ENCODE measurements at regions not wholly inside any gene's neighbourhood (a gene's known extent, or its start where the extent isn't known, plus 50 kb on each side); places are given as distances from the start of the nearest gene placed in this dataset.

DNA sequence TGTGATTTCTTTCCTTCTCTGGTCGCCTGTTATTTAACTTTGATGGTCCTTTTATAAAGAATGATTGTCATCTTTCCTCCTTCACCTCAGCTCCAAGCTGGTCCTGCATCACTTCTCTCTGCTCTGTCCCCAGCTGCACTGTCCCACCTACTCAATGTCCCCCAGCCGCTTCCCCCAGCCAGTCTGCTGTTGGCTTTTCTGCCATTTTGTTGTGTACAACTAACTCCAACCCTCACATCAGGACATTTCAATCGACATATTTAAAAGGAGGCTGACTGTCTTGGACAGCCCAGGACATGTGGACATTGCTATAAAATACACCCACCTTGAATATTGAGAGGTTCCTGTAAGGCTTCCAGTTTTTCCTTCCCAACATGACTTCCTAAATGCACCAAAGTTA, 193.8 kb upstream of the RGMA start:
- TF ChIP-seq, protein P1, sequence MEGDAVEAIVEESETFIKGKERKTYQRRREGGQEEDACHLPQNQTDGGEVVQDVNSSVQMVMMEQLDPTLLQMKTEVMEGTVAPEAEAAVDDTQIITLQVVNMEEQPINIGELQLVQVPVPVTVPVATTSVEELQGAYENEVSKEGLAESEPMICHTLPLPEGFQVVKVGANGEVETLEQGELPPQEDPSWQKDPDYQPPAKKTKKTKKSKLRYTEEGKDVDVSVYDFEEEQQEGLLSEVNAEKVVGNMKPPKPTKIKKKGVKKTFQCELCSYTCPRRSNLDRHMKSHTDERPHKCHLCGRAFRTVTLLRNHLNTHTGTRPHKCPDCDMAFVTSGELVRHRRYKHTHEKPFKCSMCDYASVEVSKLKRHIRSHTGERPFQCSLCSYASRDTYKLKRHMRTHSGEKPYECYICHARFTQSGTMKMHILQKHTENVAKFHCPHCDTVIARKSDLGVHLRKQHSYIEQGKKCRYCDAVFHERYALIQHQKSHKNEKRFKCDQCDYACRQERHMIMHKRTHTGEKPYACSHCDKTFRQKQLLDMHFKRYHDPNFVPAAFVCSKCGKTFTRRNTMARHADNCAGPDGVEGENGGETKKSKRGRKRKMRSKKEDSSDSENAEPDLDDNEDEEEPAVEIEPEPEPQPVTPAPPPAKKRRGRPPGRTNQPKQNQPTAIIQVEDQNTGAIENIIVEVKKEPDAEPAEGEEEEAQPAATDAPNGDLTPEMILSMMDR (IDR thresholded peaks at IDR 0.05; ENCODE audit: insufficient read depth, low read depth, low read length) = no peak
- no peak for TF ChIP-seq EZH2 (IDR thresholded peaks at IDR 0.05; ENCODE audit: insufficient read depth, low read length)
